Liver (tissue), 8 donors: ENCODE measurements at regions not wholly inside any gene's neighbourhood (a gene's known extent, or its start where the extent isn't known, plus 50 kb on each side); places are given as distances from the start of the nearest gene placed in this dataset.

ENCODE experiments used
- DNase-seq: peaks from one replicate; pipeline ENCODE4 v3.0.0-alpha.2; 2017; ENCODE audit warnings: low spot score
- H3K27ac ChIP-seq, 2 donors: one replicate each; pipeline ENCODE4 v1.7.0; 2013; ENCODE audit warnings: inconsistent platforms in 2 of 2, low read length in 2 of 2, control low read depth in 1 of 2, low read depth in 1 of 2, mild to moderate bottlenecking in 1 of 2
- H3K27me3 ChIP-seq, 4 donors: one replicate each; pipeline versions ENCODE4 v1.6.1 to v1.7.0; 2013; ENCODE audit warnings: low read length in 3 of 4, inconsistent platforms in 1 of 4, mild to moderate bottlenecking in 1 of 4, moderate library complexity in 1 of 4; ENCODE audit not compliant: control insufficient read depth in 4 of 4, insufficient read depth in 4 of 4
- H3K36me3 ChIP-seq, 4 donors: one replicate each; pipeline versions ENCODE4 v1.6.1 to v1.7.0; 2013; ENCODE audit warnings: low read length in 3 of 4, mild to moderate bottlenecking in 3 of 4, low read depth in 1 of 4, moderate library complexity in 1 of 4; ENCODE audit not compliant: control insufficient read depth in 4 of 4, insufficient read depth in 3 of 4
- H3K4me1 ChIP-seq, 4 donors: one replicate each; pipeline versions ENCODE4 v1.6.1 to v1.7.0; 2013; ENCODE audit warnings: low read length in 3 of 4, mild to moderate bottlenecking in 3 of 4, moderate library complexity in 1 of 4; ENCODE audit not compliant: control insufficient read depth in 4 of 4, insufficient read depth in 4 of 4
- H3K4me3 ChIP-seq, 3 donors: one replicate each; pipeline versions ENCODE4 v1.6.1 to v1.7.0; 2013; ENCODE audit warnings: low read length in 3 of 3, control low read depth in 1 of 3, low read depth in 1 of 3, mild to moderate bottlenecking in 1 of 3
- H3K9ac ChIP-seq, 2 donors: one replicate each; pipeline ENCODE4 v1.7.0; 2013; ENCODE audit warnings: low read length in 2 of 2, mild to moderate bottlenecking in 2 of 2, moderate library complexity in 2 of 2, control low read depth in 1 of 2, low read depth in 1 of 2
- H3K9me3 ChIP-seq, 4 donors: one replicate each; pipeline versions ENCODE4 v1.6.1 to v1.7.0; 2013; ENCODE audit warnings: low read length in 3 of 4; ENCODE audit not compliant: control insufficient read depth in 4 of 4
- EGR1 ChIP-seq, 2 donors: IDR thresholded peaks; 2 replicates each; pipeline ENCODE4 v1.6.1; 2016 to 2018; ENCODE audit warnings: antibody characterized with exemption in 2 of 2, low read depth in 2 of 2
- FOXA1 ChIP-seq: IDR thresholded peaks from 2 replicates; pipeline ENCODE4 v1.6.1; 2016; ENCODE audit warnings: antibody characterized with exemption
- FOXA2 ChIP-seq: IDR thresholded peaks from 2 replicates; pipeline ENCODE4 v1.6.1; 2016; ENCODE audit warnings: antibody characterized with exemption
- GABPA ChIP-seq, 2 donors: IDR thresholded peaks in 1 of 2; conservative IDR thresholded peaks in 1 of 2; 2 replicates each; pipeline ENCODE4 v1.6.1; 2016; ENCODE audit warnings: antibody characterized with exemption in 2 of 2, mild to moderate bottlenecking in 1 of 2, moderate library complexity in 1 of 2
- HNF4A ChIP-seq, 2 donors: conservative IDR thresholded peaks; 2 replicates each; pipeline ENCODE4 v1.6.1; 2016; ENCODE audit warnings: antibody characterized with exemption in 2 of 2, mild to moderate bottlenecking in 2 of 2
- HNF4G ChIP-seq: IDR thresholded peaks from 2 replicates; pipeline ENCODE4 v1.6.1; 2016; ENCODE audit warnings: antibody characterized with exemption
- JUND ChIP-seq, 2 donors: IDR thresholded peaks; 2 replicates each; pipeline ENCODE4 v1.6.1; 2016; ENCODE audit warnings: antibody characterized with exemption in 2 of 2
- MAX ChIP-seq: IDR thresholded peaks from 2 replicates; pipeline ENCODE4 v1.6.1; 2016; ENCODE audit warnings: antibody characterized with exemption
- NR2F2 ChIP-seq: IDR thresholded peaks from 2 replicates; pipeline ENCODE4 v1.6.1; 2016; ENCODE audit warnings: antibody characterized with exemption
- RAD21 ChIP-seq, 2 donors: IDR thresholded peaks; 2 replicates each; pipeline ENCODE4 v1.6.1; 2016; ENCODE audit warnings: antibody characterized with exemption in 2 of 2, mild to moderate bottlenecking in 2 of 2
- RXRA ChIP-seq, 2 donors: IDR thresholded peaks; 2 replicates each; pipeline ENCODE4 v1.6.1; 2017 to 2018; ENCODE audit warnings: antibody characterized with exemption in 2 of 2, mild to moderate bottlenecking in 1 of 2
- SP1 ChIP-seq: IDR thresholded peaks from 2 replicates; pipeline ENCODE4 v1.6.1; 2018; ENCODE audit warnings: antibody characterized with exemption, mild to moderate bottlenecking
- TAF1 ChIP-seq: conservative IDR thresholded peaks from 2 replicates; pipeline ENCODE4 v1.6.1; 2016; ENCODE audit warnings: antibody characterized with exemption, mild to moderate bottlenecking
- YY1 ChIP-seq: IDR thresholded peaks from 2 replicates; pipeline ENCODE4 v1.6.1; 2016; ENCODE audit warnings: antibody characterized with exemption, mild to moderate bottlenecking
- ZBTB33 ChIP-seq: IDR thresholded peaks from 2 replicates; pipeline ENCODE4 v1.6.1; 2016; ENCODE audit warnings: antibody characterized with exemption
- WGBS: extraction: QIAGEN DNeasy Blood & Tissue Kit; methylation state at CpG from one replicate; pipeline ENCODE4 v1.1.7; 2013; 5-methylcytosine and 5-hydroxymethylcytosine counted together
- TF ChIP-seq, protein P1 (sequence below): IDR thresholded peaks from 2 replicates; pipeline ENCODE4 v1.6.1; 2016; ENCODE audit warnings: antibody characterized with exemption, mild to moderate bottlenecking
- TF ChIP-seq, protein P2 (sequence below): fragments of 150-350 bp; IDR thresholded peaks from 2 replicates; pipeline ENCODE4 v1.5.1; 2017; ENCODE audit warnings: improper control_type of control experiment, low read depth, low read length; ENCODE audit not compliant: missing input control
- TF ChIP-seq, protein P3 (sequence below): IDR thresholded peaks from 2 replicates; pipeline ENCODE4 v1.6.1; 2016; ENCODE audit warnings: antibody characterized with exemption
- donor health status: healthy.
- donor health status: healthy.
- donor health status: healthy.
- donor health status: healthy.
- donor health status: healthy.

DNA sequence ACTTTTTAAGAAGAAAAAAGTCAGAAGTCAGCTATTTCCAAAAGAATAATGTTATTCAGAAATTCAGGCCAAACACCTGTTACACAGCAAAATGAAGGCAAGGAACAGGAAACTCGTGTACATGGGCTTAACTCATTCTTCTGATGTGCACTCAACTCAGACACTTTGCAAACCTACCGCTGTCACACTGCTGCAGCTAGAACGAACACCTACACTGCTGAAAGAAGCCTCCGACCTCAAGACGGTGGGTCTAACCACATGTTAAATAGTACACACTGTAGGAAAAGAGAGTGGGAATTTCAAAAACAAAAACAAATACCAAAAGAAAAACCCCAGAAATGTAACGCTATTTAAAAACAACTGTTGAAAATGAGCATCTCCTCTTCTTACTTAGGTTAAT lies 384.5 kb downstream of the IRX1 start:
- TF ChIP-seq SP1, result no peak
- TF ChIP-seq YY1, result no peak
- no peak for TF ChIP-seq EGR1 (IDR thresholded peaks at IDR 0.05; ENCODE audit: low read depth in 2 of 2)
- TF ChIP-seq, protein P1, sequence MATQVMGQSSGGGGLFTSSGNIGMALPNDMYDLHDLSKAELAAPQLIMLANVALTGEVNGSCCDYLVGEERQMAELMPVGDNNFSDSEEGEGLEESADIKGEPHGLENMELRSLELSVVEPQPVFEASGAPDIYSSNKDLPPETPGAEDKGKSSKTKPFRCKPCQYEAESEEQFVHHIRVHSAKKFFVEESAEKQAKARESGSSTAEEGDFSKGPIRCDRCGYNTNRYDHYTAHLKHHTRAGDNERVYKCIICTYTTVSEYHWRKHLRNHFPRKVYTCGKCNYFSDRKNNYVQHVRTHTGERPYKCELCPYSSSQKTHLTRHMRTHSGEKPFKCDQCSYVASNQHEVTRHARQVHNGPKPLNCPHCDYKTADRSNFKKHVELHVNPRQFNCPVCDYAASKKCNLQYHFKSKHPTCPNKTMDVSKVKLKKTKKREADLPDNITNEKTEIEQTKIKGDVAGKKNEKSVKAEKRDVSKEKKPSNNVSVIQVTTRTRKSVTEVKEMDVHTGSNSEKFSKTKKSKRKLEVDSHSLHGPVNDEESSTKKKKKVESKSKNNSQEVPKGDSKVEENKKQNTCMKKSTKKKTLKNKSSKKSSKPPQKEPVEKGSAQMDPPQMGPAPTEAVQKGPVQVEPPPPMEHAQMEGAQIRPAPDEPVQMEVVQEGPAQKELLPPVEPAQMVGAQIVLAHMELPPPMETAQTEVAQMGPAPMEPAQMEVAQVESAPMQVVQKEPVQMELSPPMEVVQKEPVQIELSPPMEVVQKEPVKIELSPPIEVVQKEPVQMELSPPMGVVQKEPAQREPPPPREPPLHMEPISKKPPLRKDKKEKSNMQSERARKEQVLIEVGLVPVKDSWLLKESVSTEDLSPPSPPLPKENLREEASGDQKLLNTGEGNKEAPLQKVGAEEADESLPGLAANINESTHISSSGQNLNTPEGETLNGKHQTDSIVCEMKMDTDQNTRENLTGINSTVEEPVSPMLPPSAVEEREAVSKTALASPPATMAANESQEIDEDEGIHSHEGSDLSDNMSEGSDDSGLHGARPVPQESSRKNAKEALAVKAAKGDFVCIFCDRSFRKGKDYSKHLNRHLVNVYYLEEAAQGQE, result no peak
- no peak for TF ChIP-seq GABPA (IDR thresholded peaks at IDR 0.05 in 1 of 2, conservative IDR thresholded peaks at IDR 0.05 in 1 of 2)
- TF ChIP-seq JUND (IDR thresholded peaks at IDR 0.05), result no peak
- TF ChIP-seq NR2F2, result no peak
- no peak for TF ChIP-seq FOXA2
- no peak for TF ChIP-seq HNF4G
- no peak for TF ChIP-seq RAD21 (IDR thresholded peaks at IDR 0.05)
- no peak for TF ChIP-seq FOXA1
- TF ChIP-seq, protein P2, sequence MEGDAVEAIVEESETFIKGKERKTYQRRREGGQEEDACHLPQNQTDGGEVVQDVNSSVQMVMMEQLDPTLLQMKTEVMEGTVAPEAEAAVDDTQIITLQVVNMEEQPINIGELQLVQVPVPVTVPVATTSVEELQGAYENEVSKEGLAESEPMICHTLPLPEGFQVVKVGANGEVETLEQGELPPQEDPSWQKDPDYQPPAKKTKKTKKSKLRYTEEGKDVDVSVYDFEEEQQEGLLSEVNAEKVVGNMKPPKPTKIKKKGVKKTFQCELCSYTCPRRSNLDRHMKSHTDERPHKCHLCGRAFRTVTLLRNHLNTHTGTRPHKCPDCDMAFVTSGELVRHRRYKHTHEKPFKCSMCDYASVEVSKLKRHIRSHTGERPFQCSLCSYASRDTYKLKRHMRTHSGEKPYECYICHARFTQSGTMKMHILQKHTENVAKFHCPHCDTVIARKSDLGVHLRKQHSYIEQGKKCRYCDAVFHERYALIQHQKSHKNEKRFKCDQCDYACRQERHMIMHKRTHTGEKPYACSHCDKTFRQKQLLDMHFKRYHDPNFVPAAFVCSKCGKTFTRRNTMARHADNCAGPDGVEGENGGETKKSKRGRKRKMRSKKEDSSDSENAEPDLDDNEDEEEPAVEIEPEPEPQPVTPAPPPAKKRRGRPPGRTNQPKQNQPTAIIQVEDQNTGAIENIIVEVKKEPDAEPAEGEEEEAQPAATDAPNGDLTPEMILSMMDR, result no peak
- TF ChIP-seq RXRA (IDR thresholded peaks at IDR 0.05), result no peak
- no peak for TF ChIP-seq ZBTB33
- TF ChIP-seq MAX, result no peak
- TF ChIP-seq, protein P3, sequence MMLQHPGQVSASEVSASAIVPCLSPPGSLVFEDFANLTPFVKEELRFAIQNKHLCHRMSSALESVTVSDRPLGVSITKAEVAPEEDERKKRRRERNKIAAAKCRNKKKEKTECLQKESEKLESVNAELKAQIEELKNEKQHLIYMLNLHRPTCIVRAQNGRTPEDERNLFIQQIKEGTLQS, result no peak
- no peak for TF ChIP-seq HNF4A (conservative IDR thresholded peaks at IDR 0.05)
- no peak for TF ChIP-seq TAF1
- Histone ChIP-seq H3K27me3 (no peaks in the 10 kb centered on the region), H3K36me3 (no peaks in the 10 kb centered on the region), H3K4me3 (no peak overlapping the region), H3K9me3 (peaks cover 0 to 6% (median under 1%) of the 10 kb centered on the region in 4 donors), H3K4me1 (no peaks in the 10 kb centered on the region), H3K9ac (no peak overlapping the region), H3K27ac (no peak overlapping the region)
- 62% methylated on average over 6 of the region's 6 CpGs for WGBS
- DNase-seq, result no peak

- Histone ChIP-seq H3K9me3 (peaks cover 0 to 8% (median 2%) of the 10 kb centered on the region in 4 donors), H3K9ac (no peak overlapping the region), H3K4me3 (no peak overlapping the region), H3K27ac (no peak overlapping the region), H3K4me1 (no peaks in the 10 kb centered on the region), H3K36me3 (no peaks in the 10 kb centered on the region), H3K27me3 (no peaks in the 10 kb centered on the region)
- 79% methylated on average over 4 of the region's 4 CpGs for WGBS
- no peak for DNase-seq
- TF ChIP-seq SP1 (no peak), HNF4G (no peak)
- TF ChIP-seq, protein P3, result no peak
Observed at GRCh38 chr5:3987867-3988266, 392.2 kb downstream of the IRX1 start.
